Mucosa of descending colon (tissue), 3 donors: ENCODE measurements at regions not wholly inside any gene's neighbourhood (a gene's known extent, or its start where the extent isn't known, plus 50 kb on each side); places are given as distances from the start of the nearest gene placed in this dataset.

Experiments
- ATAC-seq: fragments of 200-7000 bp; cut with Tn5 transposase; one replicate; pipeline ENCODE4 v1.9.1; 2020; ENCODE audit warnings: mild to moderate bottlenecking, moderate library complexity
- DNase-seq, 3 donors: peaks; one replicate each; pipeline ENCODE4 v3.0.0-alpha.2; 2020
- H3K36me3 ChIP-seq: fragments of 200-600 bp; one replicate; pipeline ENCODE4 v1.8.0; 2021; ENCODE audit warnings: low read depth, mild to moderate bottlenecking
- H3K4me1 ChIP-seq: fragments of 200-600 bp; one replicate; pipeline ENCODE4 v1.8.0; 2021; ENCODE audit warnings: low read depth, mild to moderate bottlenecking
- H3K4me3 ChIP-seq: fragments of 200-600 bp; one replicate; pipeline ENCODE4 v1.8.0; 2021; ENCODE audit warnings: mild to moderate bottlenecking
- H3K9me3 ChIP-seq: fragments of 200-600 bp; one replicate; pipeline ENCODE4 v1.8.0; 2021; ENCODE audit warnings: mild to moderate bottlenecking
- CTCF ChIP-seq: fragments of 200-600 bp; IDR thresholded peaks from one replicate; pipeline ENCODE4 v1.8.0; 2022; ENCODE audit warnings: antibody characterized with exemption, mild to moderate bottlenecking
- intact Hi-C, 2 donors: fragments of 100-400 bp; cut with DNase I in 1 of 2; cut with micrococcal nuclease in 1 of 2; formaldehyde crosslinking; loops; one replicate each; pipeline versions ENCODE4 v1.11.0 to v1.11.1; 2022; cut with DNase I, micrococcal nuclease
- donor health status: DM: no; HTN: no; CAD: no; lungs with moderate emphysema.
- donor health status: DM: no; HTN: no; CAD: no.
- donor health status: DM: no; HTN: yes; CAD: no.

- TF ChIP-seq CTCF, result no peak
- Histone ChIP-seq H3K4me1 (no peaks in the 10 kb centered on the region), H3K9me3 (no peaks in the 10 kb centered on the region), H3K4me3 (no peak overlapping the region), H3K36me3 (no peaks in the 10 kb centered on the region)
- intact Hi-C loops, result no loop called here
- ATAC-seq, result no peak
- no peak for DNase-seq
These were observed 399.5 kb downstream of the RPS24 start for GRCh38 chr10:78433076-78433595.

- H3K4me3 ChIP-seq, result no peak overlapping the region
- no peak for TF ChIP-seq CTCF
- DNase-seq (no peak), ATAC-seq (no peak)
- intact Hi-C loops, result no loop called here
- no peaks in the 10 kb centered on the region for H3K36me3 ChIP-seq
- H3K9me3 ChIP-seq, result no peaks in the 10 kb centered on the region
- H3K4me1 ChIP-seq, result no peaks in the 10 kb centered on the region
These were observed 400.3 kb downstream of the RPS24 start for GRCh38 chr10:78433766-78434535.

GRCh38 chr10:78434886-78435285, 401.2 kb downstream of the RPS24 start:
- no peak for ATAC-seq
- Histone ChIP-seq H3K9me3 (no peaks in the 10 kb centered on the region), H3K4me1 (no peaks in the 10 kb centered on the region), H3K36me3 (no peaks in the 10 kb centered on the region), H3K4me3 (no peak overlapping the region)
- TF ChIP-seq CTCF, result no peak
- intact Hi-C loops, result no loop called here
- DNase-seq, result no peak

GRCh38 chr10:78435484-78436221, 402.0 kb downstream of the RPS24 start:
- DNase-seq (no peak), ATAC-seq (no peak)
- intact Hi-C loops, result no loop called here
- Histone ChIP-seq H3K4me3 (no peak overlapping the region), H3K9me3 (no peaks in the 10 kb centered on the region), H3K4me1 (no peaks in the 10 kb centered on the region), H3K36me3 (no peaks in the 10 kb centered on the region)
- TF ChIP-seq CTCF, result no peak

- no peak for DNase-seq
These were observed 402.5 kb downstream of the RPS24 start for GRCh38 chr10:78436222-78436573.

More at GRCh38 chr10:78436222-78436573, 402.5 kb downstream of the RPS24 start:
- no peaks in the 10 kb centered on the region for H3K4me1 ChIP-seq
- no peak overlapping the region for H3K4me3 ChIP-seq
- intact Hi-C loops, result no loop called here
- no peaks in the 10 kb centered on the region for H3K36me3 ChIP-seq
- no peak for ATAC-seq
- TF ChIP-seq CTCF, result no peak
- H3K9me3 ChIP-seq, result no peaks in the 10 kb centered on the region
